ENCODE measurements at regions not wholly inside any gene's neighbourhood (a gene's known extent, or its start where the extent isn't known, plus 50 kb on each side); places are given as distances from the start of the nearest gene placed in this dataset.

DNA sequence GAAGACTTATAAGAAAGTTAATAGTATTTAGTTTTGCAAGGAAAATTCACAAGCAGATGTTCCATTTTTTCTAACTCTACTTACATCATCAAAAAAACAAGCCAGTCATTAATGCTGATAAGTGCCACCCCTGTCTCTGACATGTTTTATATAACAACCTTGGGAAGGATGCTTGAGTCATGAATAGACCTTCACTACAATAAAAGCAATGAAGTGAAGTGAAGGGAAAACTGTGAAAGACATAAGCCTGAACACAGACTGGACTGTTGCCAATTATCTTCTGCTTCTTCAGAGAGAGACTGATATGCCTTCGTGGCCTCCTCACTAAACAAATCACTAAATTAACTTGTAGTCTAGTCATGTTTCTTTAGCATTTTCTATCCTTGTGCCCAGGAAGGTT is 353.2 kb downstream of the PDHA2 start:
- no peak overlapping the region for H3K9ac ChIP-seq (ENCODE audit: low read depth, low read length)
- no peaks in the 10 kb centered on the region for H3K9me3 ChIP-seq (ENCODE audit: control insufficient read depth, insufficient read depth, low read length)
- no peaks in the 10 kb centered on the region for H3K4me1 ChIP-seq (ENCODE audit: control insufficient read depth, insufficient read depth, low read length)
- no peaks in the 10 kb centered on the region for H3K36me3 ChIP-seq (ENCODE audit: control insufficient read depth, insufficient read depth, low read length)
- H3K27me3 ChIP-seq (ENCODE audit: control insufficient read depth, insufficient read depth, low read length): no peaks in the 10 kb centered on the region
- H3K4me3 ChIP-seq (ENCODE audit: low read depth, low read length): no peak overlapping the region

DNA sequence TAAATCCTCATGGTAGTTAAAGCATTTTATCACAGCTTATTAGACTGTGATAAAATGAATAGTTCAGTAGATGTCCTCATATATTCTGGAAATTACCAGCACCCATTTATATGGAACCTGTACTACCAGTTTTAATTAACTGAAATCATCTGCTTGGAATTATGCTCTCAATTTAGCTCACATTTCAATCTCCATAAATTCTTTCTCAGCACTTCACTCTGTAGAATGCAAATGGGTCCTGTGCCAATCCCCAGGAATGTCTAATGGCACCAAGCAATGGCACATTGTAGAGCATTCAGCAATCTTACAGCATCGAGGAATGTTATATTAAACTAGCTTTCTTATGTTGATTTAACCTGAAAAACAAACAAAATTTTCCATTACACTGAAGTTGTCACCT is 355.1 kb downstream of the PDHA2 start:
- Histone ChIP-seq H3K4me3 (ENCODE audit: low read depth, low read length) (no peak overlapping the region), H3K4me1 (ENCODE audit: control insufficient read depth, insufficient read depth, low read length) (no peaks in the 10 kb centered on the region), H3K9me3 (ENCODE audit: control insufficient read depth, insufficient read depth, low read length) (no peaks in the 10 kb centered on the region), H3K36me3 (ENCODE audit: control insufficient read depth, insufficient read depth, low read length) (no peaks in the 10 kb centered on the region), H3K9ac (ENCODE audit: low read depth, low read length) (no peak overlapping the region), H3K27me3 (ENCODE audit: control insufficient read depth, insufficient read depth, low read length) (no peaks in the 10 kb centered on the region)

DNA sequence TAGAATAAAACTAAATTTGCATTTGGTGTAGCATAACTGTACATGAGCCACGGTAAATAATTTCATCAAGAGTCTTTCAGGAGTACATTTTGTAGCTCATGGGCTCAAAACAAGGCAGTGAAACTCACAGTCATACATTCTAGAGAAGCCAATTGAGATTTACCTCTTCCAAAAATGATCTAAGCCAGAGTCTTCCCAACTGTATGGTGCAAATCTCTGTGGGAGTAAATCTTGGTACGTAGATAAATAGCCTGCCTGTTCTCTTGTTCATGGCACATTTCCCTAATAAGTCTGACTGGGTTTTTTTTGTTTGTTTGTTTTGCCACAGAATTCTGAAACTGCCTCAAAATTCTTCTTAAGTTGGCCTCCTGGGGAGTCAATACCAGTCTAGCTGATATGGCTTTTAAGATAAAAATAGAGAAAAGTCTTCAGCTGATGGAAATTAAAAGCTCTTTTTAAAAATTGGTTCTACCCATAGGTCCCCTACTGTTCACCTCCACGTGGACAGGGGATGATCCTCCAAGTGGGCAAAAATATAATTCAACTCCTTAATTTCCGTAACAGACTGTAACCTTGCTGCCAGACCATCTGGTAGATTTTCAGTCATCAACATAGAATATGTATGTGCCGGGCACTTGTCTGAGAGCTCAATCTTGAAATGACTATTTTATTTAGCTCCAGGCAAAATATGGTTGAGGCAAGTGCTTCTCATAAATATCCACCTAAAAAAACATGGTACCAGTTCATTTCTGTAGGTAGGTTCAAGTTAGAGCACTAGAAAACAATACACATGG is 365.4 kb downstream of the PDHA2 start:
- Histone ChIP-seq H3K36me3 (ENCODE audit: control insufficient read depth, insufficient read depth, low read length) (no peaks in the 10 kb centered on the region), H3K9me3 (ENCODE audit: control insufficient read depth, insufficient read depth, low read length) (no peaks in the 10 kb centered on the region), H3K4me3 (ENCODE audit: low read depth, low read length) (no peak overlapping the region), H3K4me1 (ENCODE audit: control insufficient read depth, insufficient read depth, low read length) (no peaks in the 10 kb centered on the region), H3K9ac (ENCODE audit: low read depth, low read length) (no peak overlapping the region), H3K27me3 (ENCODE audit: control insufficient read depth, insufficient read depth, low read length) (no peaks in the 10 kb centered on the region)

DNA sequence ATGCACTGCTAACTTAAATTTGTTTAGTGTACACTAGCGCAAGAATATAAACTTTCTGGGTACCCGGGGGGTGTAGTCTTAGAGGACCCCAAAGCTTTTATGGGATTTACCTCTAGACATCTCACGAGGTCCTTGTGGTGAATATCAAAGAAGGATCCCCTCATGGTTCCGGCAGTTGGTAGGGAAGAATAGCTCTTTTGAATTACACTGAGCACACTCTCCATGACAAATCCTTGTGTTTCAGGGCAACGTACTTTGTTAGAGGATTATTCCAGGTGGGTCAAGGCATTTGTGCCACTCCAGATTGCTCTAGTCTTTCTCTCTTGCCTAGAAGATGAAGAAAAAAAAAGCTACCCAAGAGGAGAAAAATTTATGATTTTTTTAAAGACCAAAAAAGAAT is 387.6 kb downstream of the PDHA2 start:
- Histone ChIP-seq H3K27me3 (ENCODE audit: control insufficient read depth, insufficient read depth, low read length) (no peaks in the 10 kb centered on the region), H3K4me1 (ENCODE audit: control insufficient read depth, insufficient read depth, low read length) (no peaks in the 10 kb centered on the region), H3K9me3 (ENCODE audit: control insufficient read depth, insufficient read depth, low read length) (peaks cover 4% of the 10 kb centered on the region), H3K36me3 (ENCODE audit: control insufficient read depth, insufficient read depth, low read length) (no peaks in the 10 kb centered on the region), H3K4me3 (ENCODE audit: low read depth, low read length) (no peak overlapping the region), H3K9ac (ENCODE audit: low read depth, low read length) (no peak overlapping the region)

DNA sequence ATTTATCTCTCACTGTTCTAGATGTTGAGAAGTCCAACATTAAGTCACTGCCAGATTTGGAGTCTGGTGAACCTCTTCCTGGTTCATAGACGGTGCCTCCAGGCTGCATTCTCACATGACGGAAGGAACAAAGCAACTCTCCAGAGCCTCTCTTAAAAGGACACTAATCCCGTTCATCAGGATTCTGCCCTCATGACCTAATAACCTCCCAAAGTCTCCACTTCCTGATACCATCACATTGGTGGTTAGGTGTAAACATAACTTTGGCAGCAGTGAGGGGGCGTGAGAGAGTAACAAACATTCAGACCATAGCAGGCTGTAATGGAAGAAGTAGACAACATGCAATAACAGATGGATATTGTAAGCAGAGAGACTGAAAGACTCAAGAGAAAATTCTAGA is 388.6 kb downstream of the PDHA2 start:
- no peak overlapping the region for H3K4me3 ChIP-seq (ENCODE audit: low read depth, low read length)
- no peaks in the 10 kb centered on the region for H3K4me1 ChIP-seq (ENCODE audit: control insufficient read depth, insufficient read depth, low read length)
- no peaks in the 10 kb centered on the region for H3K36me3 ChIP-seq (ENCODE audit: control insufficient read depth, insufficient read depth, low read length)
- no peaks in the 10 kb centered on the region for H3K27me3 ChIP-seq (ENCODE audit: control insufficient read depth, insufficient read depth, low read length)
- H3K9me3 ChIP-seq (ENCODE audit: control insufficient read depth, insufficient read depth, low read length): peaks cover 4% of the 10 kb centered on the region
- H3K9ac ChIP-seq (ENCODE audit: low read depth, low read length): no peak overlapping the region

DNA sequence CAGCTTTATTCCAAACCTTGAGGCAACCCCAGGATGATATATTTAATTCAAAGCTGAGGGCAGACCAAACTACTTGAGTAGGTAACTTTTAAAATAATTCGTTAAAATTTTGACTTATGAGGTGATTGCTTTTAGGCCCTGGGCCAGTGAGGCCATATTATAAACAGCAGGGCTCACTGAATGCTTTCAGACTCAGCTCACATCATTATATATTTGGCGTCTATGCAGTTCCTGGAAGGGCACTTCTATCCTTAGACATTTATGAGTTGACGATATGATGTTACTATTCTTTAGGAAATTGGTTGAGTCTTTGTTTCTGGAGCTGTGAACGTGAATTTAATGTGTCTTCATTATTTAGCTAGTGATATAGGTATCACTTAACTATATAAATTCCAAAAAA is 400.1 kb downstream of the PDHA2 start:
- Histone ChIP-seq H3K9me3 (ENCODE audit: control insufficient read depth, insufficient read depth, low read length) (peaks cover 10% of the 10 kb centered on the region), H3K4me1 (ENCODE audit: control insufficient read depth, insufficient read depth, low read length) (no peaks in the 10 kb centered on the region), H3K27me3 (ENCODE audit: control insufficient read depth, insufficient read depth, low read length) (no peaks in the 10 kb centered on the region), H3K36me3 (ENCODE audit: control insufficient read depth, insufficient read depth, low read length) (no peaks in the 10 kb centered on the region), H3K4me3 (ENCODE audit: low read depth, low read length) (no peak overlapping the region), H3K9ac (ENCODE audit: low read depth, low read length) (no peak overlapping the region)

DNA sequence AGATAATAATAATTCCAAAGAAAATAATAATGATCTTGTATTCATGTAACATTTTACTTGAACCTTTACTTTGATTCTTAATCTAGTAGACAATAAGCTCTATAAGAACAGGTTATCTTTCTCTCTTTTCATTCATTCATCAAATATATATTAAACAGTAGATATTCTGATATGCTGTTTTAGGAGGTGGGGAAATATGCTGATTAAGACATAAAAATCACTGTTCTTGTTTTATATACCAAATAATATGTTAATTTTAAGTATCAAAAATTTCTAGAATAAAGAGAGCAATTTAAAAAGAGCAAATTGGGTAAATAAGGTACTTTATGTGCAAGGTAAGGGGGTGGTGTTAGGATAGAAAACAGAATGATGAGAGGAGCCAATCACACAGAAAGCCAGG is 401.9 kb downstream of the PDHA2 start:
- no peaks in the 10 kb centered on the region for H3K27me3 ChIP-seq (ENCODE audit: control insufficient read depth, insufficient read depth, low read length)
- H3K4me3 ChIP-seq (ENCODE audit: low read depth, low read length): no peak overlapping the region
- H3K9ac ChIP-seq (ENCODE audit: low read depth, low read length): no peak overlapping the region
- H3K4me1 ChIP-seq (ENCODE audit: control insufficient read depth, insufficient read depth, low read length): no peaks in the 10 kb centered on the region
- peaks cover 6% of the 10 kb centered on the region for H3K9me3 ChIP-seq (ENCODE audit: control insufficient read depth, insufficient read depth, low read length)
- no peaks in the 10 kb centered on the region for H3K36me3 ChIP-seq (ENCODE audit: control insufficient read depth, insufficient read depth, low read length)

DNA sequence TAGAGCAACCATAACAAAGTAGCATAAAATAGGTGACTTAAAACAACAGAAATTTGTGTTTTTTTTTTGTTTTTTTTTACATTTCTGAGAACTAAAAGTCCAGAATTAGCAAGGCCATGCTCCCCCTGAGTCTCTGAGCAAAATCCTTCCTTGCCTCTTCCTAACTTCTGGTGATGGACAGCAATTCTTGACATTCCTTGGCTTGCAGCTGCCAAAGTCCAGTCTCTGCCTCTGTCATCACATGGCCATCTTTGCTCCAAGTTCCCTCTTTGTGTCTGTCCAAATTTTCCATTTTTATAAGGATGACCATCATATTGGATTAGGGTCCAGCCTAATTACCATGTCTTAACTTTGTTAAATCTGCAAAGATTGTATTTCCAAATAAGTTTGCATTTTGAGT is 407.2 kb downstream of the PDHA2 start:
- Histone ChIP-seq H3K9ac (ENCODE audit: low read depth, low read length) (no peak overlapping the region), H3K4me3 (ENCODE audit: low read depth, low read length) (no peak overlapping the region), H3K9me3 (ENCODE audit: control insufficient read depth, insufficient read depth, low read length) (no peaks in the 10 kb centered on the region), H3K36me3 (ENCODE audit: control insufficient read depth, insufficient read depth, low read length) (no peaks in the 10 kb centered on the region), H3K4me1 (ENCODE audit: control insufficient read depth, insufficient read depth, low read length) (no peaks in the 10 kb centered on the region), H3K27me3 (ENCODE audit: control insufficient read depth, insufficient read depth, low read length) (no peaks in the 10 kb centered on the region)

DNA sequence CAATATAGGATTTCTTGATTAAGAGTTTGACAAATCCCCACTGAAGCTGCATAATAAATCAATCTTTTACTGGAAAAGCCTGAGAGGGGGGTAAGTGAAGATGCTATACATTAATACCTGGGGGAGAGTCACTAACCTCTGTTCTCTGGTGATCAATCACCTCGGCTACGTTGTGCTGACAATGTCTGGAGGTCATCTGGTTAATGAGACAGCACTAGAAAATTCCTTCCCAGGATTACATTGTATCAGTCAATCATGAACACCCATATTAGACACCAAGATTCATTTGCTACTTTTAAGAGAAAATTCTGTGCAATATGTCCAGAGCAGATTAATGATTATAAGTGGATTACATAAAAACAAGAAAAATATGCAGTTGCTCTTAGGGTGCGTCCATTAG is 408.3 kb downstream of the PDHA2 start:
- no peak overlapping the region for H3K9ac ChIP-seq (ENCODE audit: low read depth, low read length)
- H3K4me3 ChIP-seq (ENCODE audit: low read depth, low read length): no peak overlapping the region
- no peaks in the 10 kb centered on the region for H3K36me3 ChIP-seq (ENCODE audit: control insufficient read depth, insufficient read depth, low read length)
- no peaks in the 10 kb centered on the region for H3K27me3 ChIP-seq (ENCODE audit: control insufficient read depth, insufficient read depth, low read length)
- no peaks in the 10 kb centered on the region for H3K9me3 ChIP-seq (ENCODE audit: control insufficient read depth, insufficient read depth, low read length)
- H3K4me1 ChIP-seq (ENCODE audit: control insufficient read depth, insufficient read depth, low read length): no peaks in the 10 kb centered on the region

DNA sequence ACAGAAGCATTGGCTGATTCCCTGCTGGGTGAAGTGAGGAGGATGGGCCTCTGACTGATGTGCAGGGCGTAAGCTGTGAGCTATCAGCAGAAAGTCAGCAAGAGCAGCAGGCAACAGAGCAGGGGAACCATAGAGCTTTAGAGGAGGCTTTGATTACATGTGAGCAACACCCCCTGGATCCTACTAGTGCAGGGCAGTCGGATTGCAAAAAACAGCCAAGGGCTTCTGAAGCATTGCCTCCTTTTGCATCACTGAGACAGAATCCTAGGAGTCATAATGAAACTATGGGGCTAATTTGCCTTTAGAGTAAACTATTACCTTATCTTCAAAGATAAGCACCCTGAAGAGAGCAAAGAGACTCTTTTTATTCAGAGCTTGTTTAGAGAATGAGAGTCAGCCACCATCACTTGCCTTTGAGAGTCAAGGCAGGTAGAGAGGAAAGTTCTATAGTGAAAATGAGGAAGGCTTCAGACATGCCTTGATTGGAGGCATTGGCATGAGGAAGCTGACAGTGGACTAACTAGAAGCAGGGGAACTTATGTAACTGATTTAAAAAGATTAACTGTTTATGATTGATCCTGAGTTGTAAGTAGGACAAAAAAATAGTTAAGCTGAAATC is 420.3 kb downstream of the PDHA2 start:
- Histone ChIP-seq H3K4me1 (ENCODE audit: control insufficient read depth, insufficient read depth, low read length) (peaks cover 10% of the 10 kb centered on the region), H3K4me3 (ENCODE audit: low read depth, low read length) (no peak overlapping the region), H3K9me3 (ENCODE audit: control insufficient read depth, insufficient read depth, low read length) (no peaks in the 10 kb centered on the region), H3K9ac (ENCODE audit: low read depth, low read length) (no peak overlapping the region), H3K36me3 (ENCODE audit: control insufficient read depth, insufficient read depth, low read length) (no peaks in the 10 kb centered on the region), H3K27me3 (ENCODE audit: control insufficient read depth, insufficient read depth, low read length) (no peaks in the 10 kb centered on the region)

DNA sequence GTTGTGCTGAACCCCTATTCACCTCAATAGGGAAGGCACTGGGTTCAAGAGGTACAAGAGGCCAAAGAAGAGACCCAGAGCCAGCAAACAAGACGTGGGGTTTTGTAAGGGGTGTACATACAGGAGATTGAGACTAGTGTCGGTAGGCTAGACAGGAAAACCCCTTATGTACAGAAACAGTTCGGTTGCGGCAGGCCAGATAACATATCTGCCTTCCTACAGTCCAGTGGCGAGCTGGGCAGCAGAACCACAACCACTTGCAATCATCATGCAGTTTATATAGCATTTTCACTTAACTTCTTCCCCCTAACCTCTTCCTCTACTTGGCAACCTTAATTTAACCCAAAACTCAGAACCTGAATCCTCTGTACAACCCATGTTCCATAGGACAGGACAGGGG is 422.2 kb downstream of the PDHA2 start:
- no peak overlapping the region for H3K9ac ChIP-seq (ENCODE audit: low read depth, low read length)
- H3K36me3 ChIP-seq (ENCODE audit: control insufficient read depth, insufficient read depth, low read length): no peaks in the 10 kb centered on the region
- no peaks in the 10 kb centered on the region for H3K27me3 ChIP-seq (ENCODE audit: control insufficient read depth, insufficient read depth, low read length)
- peaks cover 10% of the 10 kb centered on the region for H3K4me1 ChIP-seq (ENCODE audit: control insufficient read depth, insufficient read depth, low read length)
- no peak overlapping the region for H3K4me3 ChIP-seq (ENCODE audit: low read depth, low read length)
- H3K9me3 ChIP-seq (ENCODE audit: control insufficient read depth, insufficient read depth, low read length): no peaks in the 10 kb centered on the region

DNA sequence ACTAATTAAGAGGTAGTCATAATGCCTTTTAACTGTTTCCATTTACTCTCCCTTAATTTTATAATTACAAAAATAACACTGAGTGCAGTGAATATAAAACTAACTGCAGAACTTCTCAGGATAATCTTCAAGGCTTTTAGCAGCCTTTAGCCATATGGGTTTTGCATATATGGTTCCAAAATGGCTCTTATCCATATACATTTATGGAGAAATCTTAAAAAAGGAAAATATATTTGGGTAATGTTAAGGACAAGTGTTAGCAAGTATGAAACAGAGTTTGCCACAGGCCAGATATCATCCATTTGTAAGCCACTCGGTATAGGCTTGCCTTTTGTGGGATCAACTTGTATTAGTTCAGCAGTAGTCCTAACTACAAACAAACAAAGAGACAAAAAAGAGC is 423.4 kb downstream of the PDHA2 start:
- Histone ChIP-seq H3K9ac (ENCODE audit: low read depth, low read length) (no peak overlapping the region), H3K27me3 (ENCODE audit: control insufficient read depth, insufficient read depth, low read length) (no peaks in the 10 kb centered on the region), H3K4me1 (ENCODE audit: control insufficient read depth, insufficient read depth, low read length) (peaks cover 10% of the 10 kb centered on the region), H3K4me3 (ENCODE audit: low read depth, low read length) (no peak overlapping the region), H3K36me3 (ENCODE audit: control insufficient read depth, insufficient read depth, low read length) (no peaks in the 10 kb centered on the region), H3K9me3 (ENCODE audit: control insufficient read depth, insufficient read depth, low read length) (no peaks in the 10 kb centered on the region)
